ENCODE measurements at regions not wholly inside any gene's neighbourhood (a gene's known extent, or its start where the extent isn't known, plus 50 kb on each side); places are given as distances from the start of the nearest gene placed in this dataset.

DNA sequence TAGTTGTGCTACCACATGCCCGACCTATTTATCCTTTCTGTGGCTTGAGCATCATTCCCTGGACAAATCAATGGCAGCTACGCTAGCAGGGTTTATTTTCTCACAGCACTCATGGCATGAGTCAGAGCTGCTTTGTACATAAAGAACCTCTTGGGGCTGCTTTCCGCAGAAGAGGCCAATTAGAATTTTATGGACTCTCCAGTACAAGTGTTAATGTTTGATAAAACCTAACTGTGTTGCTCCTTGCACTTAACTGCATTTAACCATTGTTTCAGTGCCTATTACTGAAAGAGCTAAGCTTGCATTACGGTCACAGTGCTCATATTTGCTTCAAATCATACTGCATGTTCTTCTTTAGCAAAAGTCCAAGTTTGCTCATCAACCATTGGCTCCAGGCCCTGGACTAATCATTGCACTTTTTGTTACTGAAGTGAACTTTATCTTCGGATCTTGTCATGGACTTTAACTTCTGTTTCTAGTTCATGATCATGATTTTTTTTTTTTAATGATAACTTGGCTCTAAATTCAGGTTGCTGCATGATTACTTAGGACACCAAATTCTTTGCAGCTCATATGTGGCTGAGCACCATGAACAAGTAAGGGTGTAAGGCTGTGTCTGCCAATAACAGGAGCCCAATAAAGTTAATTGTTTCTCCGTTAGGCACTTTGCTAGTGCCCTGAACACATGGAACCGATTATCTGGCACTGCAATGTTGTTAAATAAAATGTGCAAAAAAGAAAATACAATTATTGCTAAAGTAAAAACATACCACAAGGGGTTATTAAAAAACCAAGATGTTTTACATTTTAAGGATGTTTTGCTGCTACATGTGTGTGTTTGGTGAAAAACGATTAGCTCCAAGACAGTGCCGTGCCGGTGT, 492.2 kb downstream of the KCNJ2 start:
- no peaks in the 10 kb centered on the region for H3K9me3 ChIP-seq (replicated peaks)
- no peaks in the 10 kb centered on the region for H3K36me3 ChIP-seq
- TF ChIP-seq, protein P1, sequence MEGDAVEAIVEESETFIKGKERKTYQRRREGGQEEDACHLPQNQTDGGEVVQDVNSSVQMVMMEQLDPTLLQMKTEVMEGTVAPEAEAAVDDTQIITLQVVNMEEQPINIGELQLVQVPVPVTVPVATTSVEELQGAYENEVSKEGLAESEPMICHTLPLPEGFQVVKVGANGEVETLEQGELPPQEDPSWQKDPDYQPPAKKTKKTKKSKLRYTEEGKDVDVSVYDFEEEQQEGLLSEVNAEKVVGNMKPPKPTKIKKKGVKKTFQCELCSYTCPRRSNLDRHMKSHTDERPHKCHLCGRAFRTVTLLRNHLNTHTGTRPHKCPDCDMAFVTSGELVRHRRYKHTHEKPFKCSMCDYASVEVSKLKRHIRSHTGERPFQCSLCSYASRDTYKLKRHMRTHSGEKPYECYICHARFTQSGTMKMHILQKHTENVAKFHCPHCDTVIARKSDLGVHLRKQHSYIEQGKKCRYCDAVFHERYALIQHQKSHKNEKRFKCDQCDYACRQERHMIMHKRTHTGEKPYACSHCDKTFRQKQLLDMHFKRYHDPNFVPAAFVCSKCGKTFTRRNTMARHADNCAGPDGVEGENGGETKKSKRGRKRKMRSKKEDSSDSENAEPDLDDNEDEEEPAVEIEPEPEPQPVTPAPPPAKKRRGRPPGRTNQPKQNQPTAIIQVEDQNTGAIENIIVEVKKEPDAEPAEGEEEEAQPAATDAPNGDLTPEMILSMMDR (IDR thresholded peaks at IDR 0.05; ENCODE audit: borderline replicate concordance): no peak
- DNase-seq: no peak
- H3K4me3 ChIP-seq: no peak overlapping the region
- H3K27ac ChIP-seq (replicated peaks): no peak overlapping the region
- no peaks in the 10 kb centered on the region for H3K27me3 ChIP-seq (ENCODE audit: low read depth)
- intact Hi-C loops (cut with micrococcal nuclease): no loop called here
- peaks cover 2% of the 10 kb centered on the region for H3K4me1 ChIP-seq

DNA sequence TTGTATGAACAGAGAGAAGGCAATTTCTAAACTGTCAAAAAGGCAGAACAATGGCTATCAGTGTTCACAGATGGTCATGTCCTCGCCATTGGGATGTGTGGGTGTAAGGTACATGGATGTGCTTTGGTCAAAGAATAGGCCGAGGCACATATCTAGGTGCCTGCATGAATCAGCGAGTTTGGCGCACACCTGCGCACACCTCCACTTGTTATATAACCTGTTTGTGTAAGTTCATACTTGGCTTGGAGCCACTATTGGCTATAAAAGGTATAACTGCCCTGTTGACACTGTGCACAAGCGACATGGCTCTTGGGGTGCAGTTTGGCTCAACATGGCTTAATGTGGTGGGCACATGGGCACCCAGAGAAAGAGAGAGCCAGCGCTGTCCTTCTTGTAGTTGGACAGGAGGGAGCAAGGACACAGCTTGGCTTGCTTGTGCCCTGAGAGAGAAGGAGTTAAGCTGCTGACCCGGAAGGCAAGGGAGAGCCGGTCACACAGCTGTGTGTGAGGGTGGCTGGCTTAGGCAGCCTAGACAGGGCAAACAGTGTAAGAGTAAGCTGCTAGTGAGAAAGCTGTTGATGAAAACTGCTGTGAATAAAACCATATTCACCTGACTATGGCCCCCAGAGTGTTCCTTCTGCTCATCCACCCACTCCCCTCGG, 499.1 kb downstream of the KCNJ2 start:
- Histone ChIP-seq H3K9me3 (replicated peaks) (no peaks in the 10 kb centered on the region), H3K27me3 (ENCODE audit: low read depth) (no peaks in the 10 kb centered on the region), H3K27ac (replicated peaks) (no peak overlapping the region), H3K4me1 (no peaks in the 10 kb centered on the region), H3K4me3 (no peak overlapping the region), H3K36me3 (no peaks in the 10 kb centered on the region)
- TF ChIP-seq, protein P1 (IDR thresholded peaks at IDR 0.05; ENCODE audit: borderline replicate concordance): no peak
- no peak for DNase-seq
- intact Hi-C loops (cut with micrococcal nuclease): no loop called here

DNA sequence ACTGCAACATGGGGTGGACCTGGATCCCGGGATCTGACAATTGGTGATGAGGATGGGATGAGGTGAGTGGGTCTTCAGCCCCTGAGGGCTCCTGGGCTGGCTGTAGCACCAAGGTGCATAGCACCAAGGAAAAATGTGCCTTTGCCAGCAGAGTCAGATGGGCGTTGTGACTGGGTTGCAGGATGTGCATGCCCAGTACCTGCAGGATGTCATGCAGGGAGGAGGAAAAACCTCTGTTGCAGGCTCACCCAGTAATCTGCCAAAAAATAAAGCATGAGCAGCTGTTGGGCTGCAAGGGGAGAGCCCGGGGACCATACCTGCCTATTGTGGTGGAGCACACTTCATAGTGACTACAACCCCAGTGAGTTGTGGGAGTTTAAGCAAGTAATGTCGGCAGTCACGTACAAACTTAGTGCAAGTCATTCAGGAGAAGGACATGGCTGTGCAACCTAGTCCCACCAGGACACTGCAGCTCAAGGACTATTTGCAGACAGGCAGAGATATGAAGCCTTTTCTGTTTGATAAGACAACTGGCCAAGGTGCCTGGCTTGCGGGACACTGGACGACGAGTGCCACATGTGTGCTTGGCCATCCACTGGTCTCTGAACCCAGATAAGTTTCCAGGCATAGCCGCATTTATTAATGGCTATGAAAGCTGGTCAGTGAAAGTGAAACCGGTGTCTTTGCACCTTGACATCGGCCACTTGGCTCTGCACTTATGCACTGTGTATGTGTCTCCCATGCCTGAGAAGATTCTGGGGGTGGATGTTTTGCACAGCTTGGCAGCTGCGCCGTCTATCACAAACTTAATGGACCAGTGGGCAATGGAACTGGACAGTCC, 499.8 kb downstream of the KCNJ2 start:
- Histone ChIP-seq H3K4me1 (no peaks in the 10 kb centered on the region), H3K27ac (replicated peaks) (no peak overlapping the region), H3K36me3 (no peaks in the 10 kb centered on the region), H3K27me3 (ENCODE audit: low read depth) (no peaks in the 10 kb centered on the region), H3K9me3 (replicated peaks) (no peaks in the 10 kb centered on the region), H3K4me3 (no peak overlapping the region)
- intact Hi-C loops (cut with micrococcal nuclease): no loop called here
- TF ChIP-seq, protein P1 (IDR thresholded peaks at IDR 0.05; ENCODE audit: borderline replicate concordance): no peak
- no peak for DNase-seq

DNA sequence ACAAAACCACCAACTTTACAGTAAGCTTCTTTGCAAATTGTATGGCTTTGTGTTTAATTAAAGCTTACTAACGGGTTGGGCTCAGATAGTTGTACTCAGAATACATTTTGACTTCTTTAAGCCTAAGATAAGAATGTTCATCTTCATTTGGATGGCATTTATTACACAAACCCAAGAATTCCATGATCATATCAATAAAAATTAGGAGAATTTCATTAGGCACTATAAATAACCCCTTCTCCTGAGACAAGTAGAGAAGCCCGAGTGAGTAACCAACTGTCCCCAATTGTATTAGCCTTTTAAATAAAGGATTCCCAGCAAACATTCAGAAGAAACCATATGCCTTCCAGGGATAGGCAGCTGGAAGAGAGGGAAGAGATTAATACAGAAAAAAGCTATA, 504.7 kb downstream of the KCNJ2 start:
- Histone ChIP-seq H3K36me3 (no peaks in the 10 kb centered on the region), H3K27ac (replicated peaks) (no peak overlapping the region), H3K4me3 (no peak overlapping the region), H3K4me1 (no peaks in the 10 kb centered on the region), H3K27me3 (ENCODE audit: low read depth) (no peaks in the 10 kb centered on the region), H3K9me3 (replicated peaks) (no peaks in the 10 kb centered on the region)
- intact Hi-C loops (cut with micrococcal nuclease): no loop called here
- TF ChIP-seq, protein P1 (IDR thresholded peaks at IDR 0.05; ENCODE audit: borderline replicate concordance): no peak
- DNase-seq: no peak

DNA sequence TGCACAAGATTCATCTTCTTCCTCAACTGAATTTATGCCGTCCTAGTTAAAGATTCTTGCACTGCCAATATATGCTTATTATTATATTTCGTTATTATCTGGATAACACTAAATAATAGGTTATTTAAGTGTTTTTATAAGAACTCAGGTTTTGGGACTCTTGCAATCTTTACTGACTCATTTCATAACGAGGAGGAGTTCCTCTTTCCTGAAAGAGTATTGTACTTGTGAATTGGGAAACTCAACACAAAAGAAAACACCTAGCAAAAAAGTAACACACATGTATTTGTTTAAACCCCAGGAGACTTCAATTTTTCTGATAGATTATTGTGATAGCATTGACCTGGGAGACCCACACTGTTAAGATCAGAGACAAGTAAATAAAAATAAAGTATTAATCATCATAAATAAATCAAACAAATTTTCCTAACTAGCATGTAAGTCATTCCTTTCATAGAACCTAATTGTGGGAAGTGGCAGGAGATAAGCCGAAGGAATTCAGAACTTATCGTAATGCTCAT, 505.8 kb downstream of the KCNJ2 start:
- no peak overlapping the region for H3K4me3 ChIP-seq
- H3K27ac ChIP-seq (replicated peaks): no peak overlapping the region
- H3K36me3 ChIP-seq: no peaks in the 10 kb centered on the region
- H3K4me1 ChIP-seq: no peaks in the 10 kb centered on the region
- H3K27me3 ChIP-seq (ENCODE audit: low read depth): no peaks in the 10 kb centered on the region
- TF ChIP-seq, protein P1 (IDR thresholded peaks at IDR 0.05; ENCODE audit: borderline replicate concordance): no peak
- DNase-seq: no peak
- intact Hi-C loops (cut with micrococcal nuclease): no loop called here
- no peaks in the 10 kb centered on the region for H3K9me3 ChIP-seq (replicated peaks)
